HCT116 (cell line): ENCODE measurements at regions not wholly inside any gene's neighbourhood (a gene's known extent, or its start where the extent isn't known, plus 50 kb on each side); places are given as distances from the start of the nearest gene placed in this dataset.

Source experiments
- ATAC-seq: fragments of 200-7000 bp; cut with Tn5 transposase; 2 replicates; pipeline ENCODE4 v1.9.1; 2020; ENCODE audit warnings: mild to moderate bottlenecking, moderate library complexity
- BruUV-seq: library from RNA; stranded (reverse); fragments of 400-500 nt; replicated peaks from 2 replicates; lab custom pipeline; 2021; lab: Mats Ljungman, UMichigan
- CTCF ChIA-PET: fragments of 300-600 bp; sonication (Branson Sonifier 250); formaldehyde crosslinking; loops from one replicate; lab custom pipeline; 2021; ENCODE audit warnings: antibody characterized with exemption; lab: Charles Lee
- POLR2A ChIA-PET: fragments of 300-600, 350-600 bp; sonication (Branson Sonifier 250); formaldehyde crosslinking; loops from one replicate; lab custom pipeline; 2021; ENCODE audit warnings: antibody characterized with exemption; lab: Charles Lee
- RAD21 ChIA-PET, 2 experiments: fragments of 300-600 bp; sonication (Branson Sonifier 250); formaldehyde crosslinking; loops; one replicate each; lab custom pipeline; 2023; ENCODE audit warnings: low total read pairs in 2 of 2; ENCODE audit not compliant: uncharacterized antibody in 2 of 2, unreplicated experiment in 2 of 2, low non-redundant PET in 1 of 2; lab: Charles Lee
- DNase-seq: peaks from one replicate; pipeline ENCODE4 v3.0.0-alpha.2; 2010; ENCODE audit warnings: low read depth, low spot score
- H2AFZ ChIP-seq: fragments of 200-600 bp; shearing (Covaris generic), sonication (generic); 2 replicates; pipeline ENCODE4 v1.6.1; 2017; ENCODE audit warnings: low read depth, mixed run types, mixed read lengths, antibody characterized with exemption, low read length; ENCODE audit not compliant: poor library complexity, severe bottlenecking
- H3K27ac ChIP-seq: 2 replicates; pipeline ENCODE4 v1.5.1; 2012; ENCODE audit warnings: low read depth, low read length
- H3K27me3 ChIP-seq: fragments of 200-600 bp; sonication (generic); 2 replicates; pipeline ENCODE4 v1.6.1; 2016; ENCODE audit warnings: mixed run types, low read length, mixed read lengths; ENCODE audit not compliant: insufficient read depth
- H3K36me3 ChIP-seq, 2 experiments: fragments of 200-500 bp in 1 of 2; fragments of 200-600 bp in 1 of 2; sonication (Bioruptor generic) in 1 of 2; sonication (generic) in 1 of 2; 2 replicates each; pipeline versions ENCODE4 v1.5.1 to v1.6.1; 2014 to 2016; ENCODE audit warnings: low read length in 2 of 2, inconsistent platforms in 1 of 2, mixed read lengths in 1 of 2, mixed run types in 1 of 2; ENCODE audit not compliant: insufficient read depth in 2 of 2, control insufficient read depth in 1 of 2
- H3K4me1 ChIP-seq, 2 experiments: fragments of 200-600 bp in 1 of 2; sonication (generic) in 1 of 2; 2 replicates each; pipeline versions ENCODE4 v1.5.1 to v1.6.1; 2012 to 2017; ENCODE audit warnings: low read length in 2 of 2, inconsistent platforms in 1 of 2, mild to moderate bottlenecking in 1 of 2, mixed read lengths in 1 of 2, mixed run types in 1 of 2, moderate library complexity in 1 of 2; ENCODE audit not compliant: insufficient read depth in 2 of 2, control insufficient read depth in 1 of 2
- H3K4me2 ChIP-seq: fragments of 200-600 bp; sonication (generic); 2 replicates; pipeline ENCODE4 v1.6.1; 2017; ENCODE audit warnings: mixed run types, low read length, mixed read lengths
- H3K4me3 ChIP-seq, 2 experiments: fragments of 200-600 bp in 1 of 2; sonication (generic) in 1 of 2; replicated peaks in 1 of 2; 2 replicates each; pipeline ENCODE4 v1.5.1; 2011 to 2016; ENCODE audit warnings: low read length in 2 of 2, control low read depth in 1 of 2, low read depth in 1 of 2, mild to moderate bottlenecking in 1 of 2, mixed read lengths in 1 of 2, mixed run types in 1 of 2
- H3K79me2 ChIP-seq: fragments of 200-600 bp; sonication (generic); 2 replicates; pipeline ENCODE4 v1.6.1; 2017; ENCODE audit warnings: mild to moderate bottlenecking, mixed run types, low read length, moderate library complexity, mixed read lengths; ENCODE audit not compliant: insufficient read depth
- H3K9ac ChIP-seq: fragments of 200-600 bp; sonication (generic); 2 replicates; pipeline ENCODE4 v1.6.1; 2016; ENCODE audit warnings: low read length, mixed read lengths
- H3K9me2 ChIP-seq: fragments of 200-600 bp; sonication (generic), shearing (Covaris generic); 2 replicates; pipeline ENCODE4 v1.6.1; 2017; ENCODE audit warnings: mixed run types, mild to moderate bottlenecking, moderate library complexity; ENCODE audit not compliant: insufficient read depth
- H3K9me3 ChIP-seq, 2 experiments: fragments of 200-500 bp in 1 of 2; fragments of 200-600 bp in 1 of 2; sonication (Bioruptor generic) in 1 of 2; sonication (generic) in 1 of 2; 2 replicates each; pipeline ENCODE4 v1.6.1; 2014 to 2017; ENCODE audit warnings: low read length in 2 of 2, mixed read lengths in 2 of 2, inconsistent platforms in 1 of 2, low read depth in 1 of 2, mild to moderate bottlenecking in 1 of 2, mixed run types in 1 of 2, moderate library complexity in 1 of 2; ENCODE audit not compliant: control insufficient read depth in 1 of 2, insufficient read depth in 1 of 2
- H4K20me1 ChIP-seq: fragments of 200-600 bp; sonication (generic), shearing (Covaris generic); 2 replicates; pipeline ENCODE4 v1.6.1; 2017; ENCODE audit warnings: mixed run types, mild to moderate bottlenecking, moderate library complexity; ENCODE audit not compliant: insufficient read depth
- CEBPB ChIP-seq: IDR thresholded peaks from 2 replicates; pipeline ENCODE4 v1.6.1; 2012; ENCODE audit warnings: low read depth
- CTCF ChIP-seq, 3 experiments: fragments of 200-600 bp in 1 of 3; sonication (generic) in 1 of 3; IDR thresholded peaks in 2 of 3; conservative IDR thresholded peaks in 1 of 3; 2 replicates each; pipeline ENCODE4 v1.5.1; 2012 to 2017; ENCODE audit warnings: low read depth in 2 of 3, low read length in 2 of 3, antibody characterized with exemption in 1 of 3, borderline replicate concordance in 1 of 3, control low read depth in 1 of 3, mild to moderate bottlenecking in 1 of 3, mixed read lengths in 1 of 3, mixed run types in 1 of 3, moderate library complexity in 1 of 3; ENCODE audit not compliant: insufficient read depth in 1 of 3
- EGR1 ChIP-seq: IDR thresholded peaks from 2 replicates; pipeline ENCODE4 v1.6.1; 2012; ENCODE audit warnings: low read depth
- ELF1 ChIP-seq: IDR thresholded peaks from 2 replicates; pipeline ENCODE4 v1.6.1; 2012; ENCODE audit warnings: low read depth, borderline replicate concordance
- FOSL1 ChIP-seq: IDR thresholded peaks from 2 replicates; pipeline ENCODE4 v1.6.1; 2012; ENCODE audit warnings: low read depth
- POLR2AphosphoS5 ChIP-seq: IDR thresholded peaks from 2 replicates; pipeline ENCODE4 v1.6.1; 2011; ENCODE audit warnings: mild to moderate bottlenecking, low read depth, low read length, moderate library complexity
- SIN3A ChIP-seq: IDR thresholded peaks from 2 replicates; pipeline ENCODE4 v1.6.1; 2012; ENCODE audit warnings: low read depth
- SP1 ChIP-seq: IDR thresholded peaks from 2 replicates; pipeline ENCODE4 v1.6.1; 2012; ENCODE audit warnings: low read depth
- ZNF274 ChIP-seq: fragments of 200-500 bp; sonication (Bioruptor generic); IDR thresholded peaks from 2 replicates; pipeline ENCODE4 v1.6.1; 2014; ENCODE audit warnings: mild to moderate bottlenecking, low read depth, low read length, inconsistent platforms
- intact Hi-C: fragments of 100-400 bp; cut with micrococcal nuclease; formaldehyde crosslinking; loops from 2 replicates; pipeline ENCODE4 v1.10.0; 2022
- TF ChIP-seq, protein P1 (sequence below): IDR thresholded peaks from 2 replicates; pipeline ENCODE4 v1.6.1; 2011; ENCODE audit warnings: mild to moderate bottlenecking, low read length, moderate library complexity; ENCODE audit not compliant: insufficient replicate concordance; ENCODE audit errors: extremely low read depth

DNA sequence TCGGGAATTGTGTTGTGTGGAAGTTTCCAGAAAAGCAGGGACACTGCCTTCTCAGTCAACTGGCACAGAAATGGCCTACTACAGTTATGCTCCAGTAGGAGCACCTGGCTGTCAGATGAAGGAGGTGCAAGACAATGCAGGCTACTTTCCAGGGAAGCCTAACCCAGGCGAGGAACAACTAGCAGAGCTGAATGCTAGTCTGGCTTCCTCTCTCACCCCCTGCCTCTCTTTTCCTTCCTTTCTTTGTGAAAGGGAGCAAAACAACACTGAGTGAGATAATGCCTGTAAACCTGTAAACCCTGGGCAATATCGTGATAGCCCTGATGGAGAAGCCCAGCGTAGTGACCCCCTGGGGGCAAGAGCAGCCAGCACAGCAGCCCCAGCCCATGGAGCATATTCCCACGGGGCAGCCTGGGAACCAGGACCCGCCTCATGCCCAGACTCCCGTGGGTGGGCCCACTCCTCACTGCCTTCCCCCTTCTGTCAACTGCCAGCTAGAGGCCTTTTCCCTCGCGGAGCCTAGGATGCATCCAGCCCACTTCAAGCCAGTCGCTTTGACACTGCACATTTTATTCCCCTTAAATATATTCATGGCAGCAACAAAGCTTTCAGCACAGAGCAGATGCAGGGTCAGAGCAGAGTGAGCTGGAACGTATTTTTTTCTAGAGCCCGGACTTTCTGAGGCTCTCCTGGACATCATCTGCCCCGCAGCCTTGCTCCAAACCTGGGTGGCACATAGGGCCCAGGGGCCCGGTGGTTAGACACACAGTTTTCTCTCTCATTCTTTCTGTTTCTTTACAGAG is 77.0 kb downstream of the PDCL3 start:
- Histone ChIP-seq H3K9me3 (no peaks in the 10 kb centered on the region), H3K27me3 (peaks cover 18% of the 10 kb centered on the region; the same call in 1 of the 2 replicates), H3K36me3 (no peaks in the 10 kb centered on the region), H4K20me1 (no peaks in the 10 kb centered on the region)
- POLR2A ChIA-PET: no interaction called here
- intact Hi-C loops: no loop called here
- no TSS peak for BruUV-seq
- no peak; the same call in 1 of the 2 replicates for ATAC-seq
- TF ChIP-seq ELF1: no peak
- TF ChIP-seq CTCF (IDR thresholded peaks at IDR 0.05 in 2 of 3, conservative IDR thresholded peaks at IDR 0.05 in 1 of 3; ENCODE audit: borderline replicate concordance in 1 of 3, insufficient read depth in 1 of 3, low read depth in 2 of 3, low read length in 2 of 3): no peak
- TF ChIP-seq CEBPB: no peak
- TF ChIP-seq, all 23 proteins: peak for 0
- Histone ChIP-seq H3K9ac (no peak overlapping the region), H3K4me1 (no peaks in the 10 kb centered on the region), H2AFZ (no peak overlapping the region), H3K9me2 (no peaks in the 10 kb centered on the region), H3K4me3 (no peak overlapping the region), H3K27ac (no peak overlapping the region), H3K79me2 (no peaks in the 10 kb centered on the region), H3K4me2 (no peak overlapping the region)
- ChIA-PET RAD21 (no interaction called here), CTCF (interaction anchor here (1.0 kb wide), 1 partner anchor 9 kb away, joined by 3 read pairs; no protein-coding TSS in a partner anchor)
- DNase-seq: no peak

GRCh38 chr2:100640431-100641124 is 77.8 kb downstream of the PDCL3 start:
- no peak overlapping the region for H2AFZ ChIP-seq
- H3K4me1 ChIP-seq: no peaks in the 10 kb centered on the region
- H3K4me2 ChIP-seq: no peak overlapping the region
- no peaks in the 10 kb centered on the region for H3K79me2 ChIP-seq
- H3K36me3 ChIP-seq: no peaks in the 10 kb centered on the region
- no peaks in the 10 kb centered on the region for H4K20me1 ChIP-seq
- H3K9me2 ChIP-seq: no peaks in the 10 kb centered on the region
- intact Hi-C loops: no loop called here
- ChIA-PET POLR2A (no interaction called here), CTCF (no interaction called here), RAD21 (no interaction called here)
- no peaks in the 10 kb centered on the region for H3K9me3 ChIP-seq
- no peak overlapping the region for H3K27ac ChIP-seq
- no peak overlapping the region for H3K4me3 ChIP-seq
- H3K27me3 ChIP-seq: peaks cover 18% of the 10 kb centered on the region; the same call in 1 of the 2 replicates
- ATAC-seq (no peak), DNase-seq (no peak)
- H3K9ac ChIP-seq: no peak overlapping the region
- no TSS peak for BruUV-seq
- no peak for TF ChIP-seq FOSL1
- no peak for TF ChIP-seq SP1
- TF ChIP-seq EGR1: no peak
- TF ChIP-seq POLR2AphosphoS5: no peak
- no peak for TF ChIP-seq ZNF274
- TF ChIP-seq, protein P1, sequence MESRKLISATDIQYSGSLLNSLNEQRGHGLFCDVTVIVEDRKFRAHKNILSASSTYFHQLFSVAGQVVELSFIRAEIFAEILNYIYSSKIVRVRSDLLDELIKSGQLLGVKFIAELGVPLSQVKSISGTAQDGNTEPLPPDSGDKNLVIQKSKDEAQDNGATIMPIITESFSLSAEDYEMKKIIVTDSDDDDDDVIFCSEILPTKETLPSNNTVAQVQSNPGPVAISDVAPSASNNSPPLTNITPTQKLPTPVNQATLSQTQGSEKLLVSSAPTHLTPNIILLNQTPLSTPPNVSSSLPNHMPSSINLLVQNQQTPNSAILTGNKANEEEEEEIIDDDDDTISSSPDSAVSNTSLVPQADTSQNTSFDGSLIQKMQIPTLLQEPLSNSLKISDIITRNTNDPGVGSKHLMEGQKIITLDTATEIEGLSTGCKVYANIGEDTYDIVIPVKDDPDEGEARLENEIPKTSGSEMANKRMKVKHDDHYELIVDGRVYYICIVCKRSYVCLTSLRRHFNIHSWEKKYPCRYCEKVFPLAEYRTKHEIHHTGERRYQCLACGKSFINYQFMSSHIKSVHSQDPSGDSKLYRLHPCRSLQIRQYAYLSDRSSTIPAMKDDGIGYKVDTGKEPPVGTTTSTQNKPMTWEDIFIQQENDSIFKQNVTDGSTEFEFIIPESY: no peak
- no peak for TF ChIP-seq CTCF (IDR thresholded peaks at IDR 0.05 in 2 of 3, conservative IDR thresholded peaks at IDR 0.05 in 1 of 3; ENCODE audit: borderline replicate concordance in 1 of 3, insufficient read depth in 1 of 3, low read depth in 2 of 3, low read length in 2 of 3)
- no peak for TF ChIP-seq SIN3A
